ENCODE measurements at regions not wholly inside any gene's neighbourhood (a gene's known extent, or its start where the extent isn't known, plus 50 kb on each side); places are given as distances from the start of the nearest gene placed in this dataset.

GRCh38 chr5:57804007-57804444, 321.4 kb upstream of the ACTBL2 start:
- ATAC-seq (replicated peaks), result no peak
- Mint-ChIP-seq H3K9me3 (no peaks in the 10 kb centered on the region), H3K27me3 (peaks cover 9% of the 10 kb centered on the region), H3K4me1 (no peaks in the 10 kb centered on the region), H3K36me3 (ENCODE audit: low read depth) (no peaks in the 10 kb centered on the region), H3K27ac (no peak overlapping the region), H3K4me3 (no peak overlapping the region)

- H3K27ac Mint-ChIP-seq, result no peak overlapping the region
- no peak overlapping the region for H3K4me3 Mint-ChIP-seq
- H3K9me3 Mint-ChIP-seq, result no peaks in the 10 kb centered on the region
- H3K27me3 Mint-ChIP-seq, result peaks cover 9% of the 10 kb centered on the region
- H3K4me1 Mint-ChIP-seq, result no peaks in the 10 kb centered on the region
- ATAC-seq (replicated peaks), result no peak
- H3K36me3 Mint-ChIP-seq (ENCODE audit: low read depth), result no peaks in the 10 kb centered on the region
Measured at GRCh38 chr5:57802131-57802530, 319.5 kb upstream of the ACTBL2 start.

DNA sequence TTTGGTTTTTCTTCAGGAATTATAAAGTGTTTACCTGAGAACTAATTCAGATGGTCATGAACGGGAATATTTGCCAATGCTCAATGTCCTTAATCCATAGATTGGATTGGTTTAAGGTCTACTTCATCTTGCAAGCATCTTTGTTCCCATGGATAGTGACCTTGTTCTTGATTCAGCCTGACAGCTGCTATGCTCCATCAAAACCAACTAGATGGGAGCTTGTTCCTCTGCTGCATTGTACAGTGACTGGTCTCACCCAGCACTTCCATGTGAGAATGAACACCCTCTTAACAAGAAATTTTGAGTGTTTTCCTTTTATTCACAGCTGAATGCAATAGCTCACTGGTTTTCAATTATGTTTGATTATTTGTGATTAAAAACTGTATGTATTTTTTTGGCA, 312.6 kb upstream of the ACTBL2 start:
- H3K9me3 Mint-ChIP-seq, result no peaks in the 10 kb centered on the region
- H3K36me3 Mint-ChIP-seq (ENCODE audit: low read depth), result no peaks in the 10 kb centered on the region
- H3K27me3 Mint-ChIP-seq, result peaks cover 15% of the 10 kb centered on the region
- no peaks in the 10 kb centered on the region for H3K4me1 Mint-ChIP-seq
- ATAC-seq (replicated peaks), result no peak
- no peak overlapping the region for H3K4me3 Mint-ChIP-seq
- no peak overlapping the region for H3K27ac Mint-ChIP-seq

DNA sequence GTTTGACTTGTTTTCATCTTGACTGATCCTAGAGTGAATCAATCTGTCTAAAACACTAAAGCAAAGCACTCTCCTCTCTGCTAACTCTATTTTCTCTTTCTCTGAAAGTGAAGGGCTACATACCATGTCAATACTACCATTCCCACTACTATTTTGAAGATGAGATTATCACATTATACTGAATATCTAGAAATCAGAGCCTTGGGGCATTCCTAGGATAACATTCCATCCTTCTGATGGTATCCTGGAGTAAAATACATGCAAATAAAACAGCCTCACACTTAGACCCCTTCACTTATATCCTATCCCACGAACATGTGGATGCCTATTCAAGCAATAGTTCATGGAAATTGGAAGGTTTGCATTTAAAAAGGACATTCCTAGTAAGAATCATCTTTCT, 309.3 kb upstream of the ACTBL2 start:
- no peaks in the 10 kb centered on the region for H3K36me3 Mint-ChIP-seq (ENCODE audit: low read depth)
- no peaks in the 10 kb centered on the region for H3K9me3 Mint-ChIP-seq
- H3K27me3 Mint-ChIP-seq, result peaks cover 26% of the 10 kb centered on the region
- ATAC-seq (replicated peaks), result no peak
- H3K27ac Mint-ChIP-seq, result no peak overlapping the region
- H3K4me3 Mint-ChIP-seq, result no peak overlapping the region
- no peaks in the 10 kb centered on the region for H3K4me1 Mint-ChIP-seq

GRCh38 chr5:57785946-57786345, 303.3 kb upstream of the ACTBL2 start:
- no peaks in the 10 kb centered on the region for H3K9me3 Mint-ChIP-seq
- no peaks in the 10 kb centered on the region for H3K4me1 Mint-ChIP-seq
- ATAC-seq (replicated peaks), result no peak
- no peak overlapping the region for H3K4me3 Mint-ChIP-seq
- H3K27ac Mint-ChIP-seq, result no peak overlapping the region
- H3K36me3 Mint-ChIP-seq (ENCODE audit: low read depth), result no peaks in the 10 kb centered on the region
- H3K27me3 Mint-ChIP-seq, result peaks cover 27% of the 10 kb centered on the region

DNA sequence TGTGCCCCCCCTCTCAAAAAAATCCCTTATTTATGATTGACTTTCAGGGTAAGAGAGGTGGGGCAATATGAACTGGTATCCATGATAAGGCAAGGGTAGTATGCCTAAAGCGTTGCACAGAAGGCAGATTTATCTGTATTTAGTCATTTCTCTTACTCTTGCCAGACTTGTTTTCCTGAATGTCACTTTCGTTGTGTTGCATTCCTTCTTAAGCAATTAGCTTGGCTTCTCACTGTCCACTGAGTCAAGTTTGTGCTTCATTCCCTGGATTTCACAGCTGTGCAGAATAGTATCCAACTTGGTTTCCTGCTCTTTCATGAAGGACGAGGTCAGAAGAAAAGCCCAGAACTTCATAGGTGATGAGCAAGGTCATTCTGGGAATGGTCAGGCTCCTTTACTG, 301.5 kb upstream of the ACTBL2 start:
- Mint-ChIP-seq H3K4me1 (no peaks in the 10 kb centered on the region), H3K27me3 (peaks cover 19% of the 10 kb centered on the region), H3K27ac (no peak overlapping the region), H3K9me3 (no peaks in the 10 kb centered on the region), H3K4me3 (no peak overlapping the region), H3K36me3 (ENCODE audit: low read depth) (no peaks in the 10 kb centered on the region)
- no peak for ATAC-seq (replicated peaks)

- no peaks in the 10 kb centered on the region for H3K36me3 Mint-ChIP-seq (ENCODE audit: low read depth)
- H3K4me1 Mint-ChIP-seq, result no peaks in the 10 kb centered on the region
- no peaks in the 10 kb centered on the region for H3K9me3 Mint-ChIP-seq
- H3K27ac Mint-ChIP-seq, result no peak overlapping the region
- no peak overlapping the region for H3K4me3 Mint-ChIP-seq
- ATAC-seq (replicated peaks), result no peak
- peaks cover 17% of the 10 kb centered on the region for H3K27me3 Mint-ChIP-seq
Measured at GRCh38 chr5:57783693-57784092, 301.1 kb upstream of the ACTBL2 start.

- Mint-ChIP-seq H3K9me3 (no peaks in the 10 kb centered on the region), H3K27me3 (peaks cover 19% of the 10 kb centered on the region), H3K27ac (no peak overlapping the region), H3K4me3 (no peak overlapping the region), H3K4me1 (no peaks in the 10 kb centered on the region), H3K36me3 (ENCODE audit: low read depth) (no peaks in the 10 kb centered on the region)
- ATAC-seq (replicated peaks), result no peak
Measured at GRCh38 chr5:57780961-57781325, 298.3 kb upstream of the ACTBL2 start.

- no peak for ATAC-seq (replicated peaks)
- Mint-ChIP-seq H3K4me3 (no peak overlapping the region), H3K9me3 (no peaks in the 10 kb centered on the region), H3K36me3 (ENCODE audit: low read depth) (no peaks in the 10 kb centered on the region), H3K27me3 (peaks cover 19% of the 10 kb centered on the region), H3K4me1 (no peaks in the 10 kb centered on the region), H3K27ac (no peak overlapping the region)
Measured at GRCh38 chr5:57780306-57780960, 297.8 kb upstream of the ACTBL2 start.

GRCh38 chr5:57779383-57780223, 297.0 kb upstream of the ACTBL2 start:
- peak; percentile 40 for ATAC-seq (replicated peaks)
- peaks cover 16% of the 10 kb centered on the region for H3K27me3 Mint-ChIP-seq
- H3K9me3 Mint-ChIP-seq, result no peaks in the 10 kb centered on the region
- H3K27ac Mint-ChIP-seq, result no peak overlapping the region
- H3K36me3 Mint-ChIP-seq (ENCODE audit: low read depth), result no peaks in the 10 kb centered on the region
- H3K4me1 Mint-ChIP-seq, result no peaks in the 10 kb centered on the region
- no peak overlapping the region for H3K4me3 Mint-ChIP-seq

DNA sequence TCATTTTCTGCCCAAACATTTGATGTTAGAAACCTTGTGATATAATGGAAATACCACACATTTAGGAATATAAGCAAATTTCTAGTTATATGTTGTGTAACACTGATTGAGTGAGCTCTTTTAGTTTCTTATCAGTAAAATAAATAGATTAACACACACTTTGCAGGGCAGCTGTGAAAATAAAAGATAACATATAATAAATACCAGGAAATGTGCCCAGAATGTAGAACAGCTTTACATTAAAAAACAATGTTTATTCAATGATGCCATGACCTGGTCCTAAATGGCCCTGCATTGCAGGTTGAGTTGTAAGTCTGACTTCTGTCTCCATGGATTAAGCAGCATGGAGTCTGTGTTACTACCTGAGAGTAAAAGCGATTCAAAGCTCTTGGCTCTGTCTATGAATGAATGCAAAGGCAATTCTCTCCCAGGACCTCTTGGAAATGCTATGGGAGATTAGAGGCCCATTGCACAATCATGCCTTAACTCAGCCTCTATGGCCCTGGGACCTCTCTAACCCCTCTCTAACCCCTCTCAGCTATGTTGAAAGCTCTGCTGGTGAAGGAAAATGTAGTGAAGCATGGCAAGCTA, 296.0 kb upstream of the ACTBL2 start:
- Mint-ChIP-seq H3K27me3 (peaks cover 12% of the 10 kb centered on the region), H3K36me3 (ENCODE audit: low read depth) (no peaks in the 10 kb centered on the region), H3K27ac (no peak overlapping the region), H3K4me1 (no peaks in the 10 kb centered on the region), H3K9me3 (no peaks in the 10 kb centered on the region), H3K4me3 (no peak overlapping the region)
- ATAC-seq (replicated peaks), result no peak

GRCh38 chr5:57777174-57777581, 294.6 kb upstream of the ACTBL2 start:
- H3K27me3 Mint-ChIP-seq, result peaks cover 12% of the 10 kb centered on the region
- no peaks in the 10 kb centered on the region for H3K4me1 Mint-ChIP-seq
- no peaks in the 10 kb centered on the region for H3K36me3 Mint-ChIP-seq (ENCODE audit: low read depth)
- no peak for ATAC-seq (replicated peaks)
- no peak overlapping the region for H3K27ac Mint-ChIP-seq
- H3K9me3 Mint-ChIP-seq, result no peaks in the 10 kb centered on the region
- H3K4me3 Mint-ChIP-seq, result no peak overlapping the region

DNA sequence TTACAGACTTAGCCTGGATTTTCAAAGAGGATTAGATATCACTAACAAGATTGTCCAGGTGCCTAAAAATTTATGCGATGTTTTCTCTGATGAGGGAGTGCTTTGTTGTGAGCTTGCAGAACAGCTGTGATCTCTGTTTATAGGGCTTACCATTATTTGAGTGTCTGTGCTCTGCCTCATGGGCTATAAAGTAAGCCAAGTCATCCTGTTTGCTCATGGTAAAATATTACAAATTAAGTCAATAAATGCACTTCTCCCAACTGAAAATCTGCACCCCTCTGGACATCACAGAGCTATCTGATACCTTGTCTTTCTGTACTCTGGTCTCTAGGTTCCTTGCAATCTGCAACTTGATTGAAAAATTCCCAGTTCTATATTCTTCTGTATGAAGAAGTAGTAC, 293.4 kb upstream of the ACTBL2 start:
- no peaks in the 10 kb centered on the region for H3K4me1 Mint-ChIP-seq
- peaks cover 9% of the 10 kb centered on the region for H3K27me3 Mint-ChIP-seq
- H3K9me3 Mint-ChIP-seq, result no peaks in the 10 kb centered on the region
- ATAC-seq (replicated peaks), result no peak
- no peak overlapping the region for H3K27ac Mint-ChIP-seq
- no peak overlapping the region for H3K4me3 Mint-ChIP-seq
- no peaks in the 10 kb centered on the region for H3K36me3 Mint-ChIP-seq (ENCODE audit: low read depth)

DNA sequence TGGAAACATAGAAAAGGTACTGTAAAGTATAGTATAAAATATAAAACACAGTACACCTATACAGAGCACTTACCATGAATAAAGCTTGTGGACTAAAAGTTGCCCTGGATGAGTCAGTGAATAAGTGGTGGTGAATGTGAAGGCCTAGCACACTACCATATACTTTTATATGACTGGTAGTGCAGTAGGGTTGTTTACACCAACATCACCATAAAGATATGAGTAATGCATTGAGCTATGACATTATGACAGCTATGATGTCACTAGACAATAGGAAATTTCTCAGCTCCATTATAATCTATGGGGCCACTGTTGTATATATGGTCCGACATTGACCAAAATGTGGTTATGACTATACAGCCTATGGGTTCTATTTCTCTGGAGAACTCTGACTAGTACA, 291.8 kb upstream of the ACTBL2 start:
- H3K27me3 Mint-ChIP-seq, result peaks cover 7% of the 10 kb centered on the region
- ATAC-seq (replicated peaks), result peak; percentile 81
- H3K4me3 Mint-ChIP-seq, result no peak overlapping the region
- H3K36me3 Mint-ChIP-seq (ENCODE audit: low read depth), result no peaks in the 10 kb centered on the region
- H3K9me3 Mint-ChIP-seq, result no peaks in the 10 kb centered on the region
- H3K27ac Mint-ChIP-seq, result no peak overlapping the region
- no peaks in the 10 kb centered on the region for H3K4me1 Mint-ChIP-seq

DNA sequence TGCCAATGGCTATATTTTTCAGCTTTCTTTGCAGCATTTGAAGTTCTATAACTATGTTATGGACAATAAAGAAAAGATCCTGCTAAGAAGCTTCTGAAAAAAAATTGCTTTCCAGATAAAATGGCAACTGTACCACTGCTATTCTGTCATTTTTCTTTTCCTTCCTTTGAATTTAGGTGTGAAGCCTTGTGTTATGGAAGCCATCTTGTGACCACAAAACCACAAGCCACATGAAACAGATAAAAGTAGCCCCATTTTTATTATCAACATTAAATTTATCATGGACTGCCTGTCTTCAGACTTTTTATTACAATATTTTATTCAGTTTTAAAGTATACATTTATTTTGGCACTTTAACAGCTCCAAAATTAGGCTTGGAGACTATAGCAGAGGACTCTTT, 289.9 kb upstream of the ACTBL2 start:
- no peak for ATAC-seq (replicated peaks)
- no peak overlapping the region for H3K4me3 Mint-ChIP-seq
- H3K27ac Mint-ChIP-seq, result no peak overlapping the region
- peaks cover 12% of the 10 kb centered on the region for H3K27me3 Mint-ChIP-seq
- no peaks in the 10 kb centered on the region for H3K36me3 Mint-ChIP-seq (ENCODE audit: low read depth)
- H3K9me3 Mint-ChIP-seq, result no peaks in the 10 kb centered on the region
- no peaks in the 10 kb centered on the region for H3K4me1 Mint-ChIP-seq
